ENCODE measurements at regions not wholly inside any gene's neighbourhood (a gene's known extent, or its start where the extent isn't known, plus 50 kb on each side); places are given as distances from the start of the nearest gene placed in this dataset.

- Mint-ChIP-seq H3K9me3 (peaks cover 0 to 5% (median 0%) of the 10 kb centered on the region in 5 donors), H3K27me3 (peaks cover 18 to 61% of the 10 kb centered on the region in 2 donors), H3K36me3 (no peaks in the 10 kb centered on the region), H3K4me3 (no peak overlapping the region), H3K4me1 (no peaks in the 10 kb centered on the region), H3K27ac (no peak overlapping the region)
- no peak for DNase-seq
- H3K4me3 ChIP-seq (ENCODE audit: low read length), result no peak overlapping the region
- no peaks in the 10 kb centered on the region for H3K4me1 ChIP-seq (ENCODE audit: insufficient read depth, low read length)
- ChIA-PET CTCF (no interaction called here), POLR2A (no interaction called here)
- H3K27ac ChIP-seq (ENCODE audit: low read depth, low read length), result no peak overlapping the region
- H3K9me3 ChIP-seq (ENCODE audit: low read length), result no peaks in the 10 kb centered on the region
- H3K27me3 ChIP-seq (ENCODE audit: insufficient read depth, low read length, poor library complexity, severe bottlenecking), result no peaks in the 10 kb centered on the region
- H3K36me3 ChIP-seq (ENCODE audit: insufficient read depth, low read length), result no peaks in the 10 kb centered on the region
Measured at GRCh38 chr4:14934704-14935390, 67.4 kb upstream of the CPEB2 start.

- Mint-ChIP-seq H3K27ac (no peak overlapping the region), H3K27me3 (peaks cover 6 to 32% of the 10 kb centered on the region in 2 donors), H3K36me3 (no peaks in the 10 kb centered on the region), H3K9me3 (peaks cover 0 to 11% (median 9%) of the 10 kb centered on the region in 5 donors), H3K4me1 (no peaks in the 10 kb centered on the region), H3K4me3 (no peak overlapping the region)
- Histone ChIP-seq H3K9me3 (ENCODE audit: low read length) (no peaks in the 10 kb centered on the region), H3K27ac (ENCODE audit: low read depth, low read length) (no peak overlapping the region), H3K4me1 (ENCODE audit: insufficient read depth, low read length) (no peaks in the 10 kb centered on the region), H3K27me3 (ENCODE audit: insufficient read depth, low read length, poor library complexity, severe bottlenecking) (no peaks in the 10 kb centered on the region), H3K4me3 (ENCODE audit: low read length) (no peak overlapping the region), H3K36me3 (ENCODE audit: insufficient read depth, low read length) (no peaks in the 10 kb centered on the region)
- ChIA-PET CTCF (no interaction called here), POLR2A (no interaction called here)
- DNase-seq, result no peak
Measured at GRCh38 chr4:14943749-14944148, 58.5 kb upstream of the CPEB2 start.

GRCh38 chr4:14952352-14952751, 49.9 kb upstream of the CPEB2 start:
- CTCF ChIA-PET, result no interaction called here
- no peaks in the 10 kb centered on the region for H3K4me1 Mint-ChIP-seq
- no peaks in the 10 kb centered on the region for H3K9me3 Mint-ChIP-seq
- Histone ChIP-seq H3K27ac (ENCODE audit: low read depth, low read length) (no peak overlapping the region), H3K27me3 (ENCODE audit: insufficient read depth, low read length, poor library complexity, severe bottlenecking) (no peaks in the 10 kb centered on the region), H3K36me3 (ENCODE audit: insufficient read depth, low read length) (no peaks in the 10 kb centered on the region), H3K9me3 (ENCODE audit: low read length) (no peaks in the 10 kb centered on the region), H3K4me3 (ENCODE audit: low read length) (no peak overlapping the region), H3K4me1 (ENCODE audit: insufficient read depth, low read length) (no peaks in the 10 kb centered on the region)
- DNase-seq, result no peak
- H3K4me3 Mint-ChIP-seq, result no peak overlapping the region
- H3K27ac Mint-ChIP-seq, result no peak overlapping the region
- peaks cover 0 to 1% (median 0%) of the 10 kb centered on the region in 3 donors for H3K36me3 Mint-ChIP-seq
- POLR2A ChIA-PET, result no interaction called here
- H3K27me3 Mint-ChIP-seq, result peaks cover 6 to 37% of the 10 kb centered on the region in 2 donors

Data from CD8-positive, alpha-beta memory T cell (primary cell).